IMR-90 (cell line): ENCODE measurements at regions not wholly inside any gene's neighbourhood (a gene's known extent, or its start where the extent isn't known, plus 50 kb on each side); places are given as distances from the start of the nearest gene placed in this dataset.

ENCODE experiments used
- ATAC-seq: fragments of 200-7000 bp; cut with Tn5 transposase; 2 replicates; pipeline ENCODE4 v1.9.1; 2020; ENCODE audit warnings: low read depth, mild to moderate bottlenecking, moderate library complexity
- BruUV-seq: library from RNA; stranded (reverse); fragments of 400-500 nt; replicated peaks from 2 replicates; lab custom pipeline; 2021; lab: Mats Ljungman, UMichigan
- CTCF ChIA-PET: fragments of 300-600 bp; formaldehyde crosslinking; extraction: SDS; loops from one replicate; lab custom pipeline; 2021; ENCODE audit warnings: antibody characterized with exemption; lab: Yijun Ruan, JAX
- POLR2A ChIA-PET: fragments of 300-600 bp; sonication (Branson Sonifier 250); formaldehyde crosslinking; loops from one replicate; lab custom pipeline; 2022; ENCODE audit warnings: antibody characterized with exemption; ENCODE audit not compliant: unreplicated experiment; lab: Charles Lee
- DNase-seq: peaks from one replicate; pipeline ENCODE4 v3.0.0; 2013
- H2AFZ ChIP-seq: replicated peaks from 2 replicates; pipeline ENCODE3; 2013; ENCODE audit warnings: low read length, mild to moderate bottlenecking; ENCODE audit not compliant: poor library complexity
- H2AK5ac ChIP-seq: 2 replicates; pipeline ENCODE4 v1.6.1; 2013; ENCODE audit warnings: low read depth, low read length, inconsistent platforms
- H2AK9ac ChIP-seq: replicated peaks from 2 replicates; pipeline ENCODE3; 2013; ENCODE audit warnings: mild to moderate bottlenecking, low read depth, low read length, moderate library complexity; ENCODE audit not compliant: poor library complexity
- H2BK120ac ChIP-seq: 2 replicates; pipeline ENCODE4 v1.6.1; 2013; ENCODE audit warnings: low read depth, low read length, inconsistent platforms
- H2BK15ac ChIP-seq: 3 replicates; pipeline ENCODE4 v1.6.1; 2013; ENCODE audit warnings: low read depth, low read length, inconsistent platforms
- H2BK20ac ChIP-seq: 2 replicates; pipeline ENCODE4 v1.6.1; 2013; ENCODE audit warnings: low read depth, mild to moderate bottlenecking, inconsistent platforms, low read length, moderate library complexity
- H2BK5ac ChIP-seq: 2 replicates; pipeline ENCODE4 v1.6.1; 2013; ENCODE audit warnings: mild to moderate bottlenecking, low read depth, low read length, inconsistent platforms; ENCODE audit not compliant: poor library complexity, severe bottlenecking
- H3K14ac ChIP-seq: replicated peaks from 2 replicates; pipeline ENCODE4 v1.6.1; 2013; ENCODE audit warnings: low read depth, low read length, inconsistent platforms
- H3K18ac ChIP-seq: 2 replicates; pipeline ENCODE4 v1.6.1; 2013; ENCODE audit warnings: low read depth, low read length, control low read depth
- H3K23ac ChIP-seq: 2 replicates; pipeline ENCODE4 v1.6.1; 2013; ENCODE audit warnings: low read depth, low read length, inconsistent platforms
- H3K27ac ChIP-seq: 2 replicates; pipeline ENCODE4 v1.5.1; 2013; ENCODE audit warnings: mild to moderate bottlenecking, control low read depth, low read length; ENCODE audit not compliant: insufficient read depth
- H3K27me3 ChIP-seq: 2 replicates; pipeline ENCODE4 v1.6.1; 2013; ENCODE audit warnings: low read length; ENCODE audit not compliant: control insufficient read depth, insufficient read depth
- H3K36me3 ChIP-seq: 2 replicates; pipeline ENCODE4 v1.6.1; 2013; ENCODE audit warnings: low read length, mixed read lengths; ENCODE audit not compliant: control insufficient read depth, insufficient read depth
- H3K4ac ChIP-seq: 2 replicates; pipeline ENCODE4 v1.6.1; 2013; ENCODE audit warnings: low read depth, low read length, inconsistent platforms
- H3K4me1 ChIP-seq: 2 replicates; pipeline ENCODE4 v1.6.1; 2013; ENCODE audit warnings: low read length, mixed read lengths; ENCODE audit not compliant: control insufficient read depth, insufficient read depth
- H3K4me2 ChIP-seq: 2 replicates; pipeline ENCODE4 v1.6.1; 2013; ENCODE audit warnings: low read depth, mild to moderate bottlenecking, control low read depth, low read length, moderate library complexity
- H3K4me3 ChIP-seq: 2 replicates; pipeline ENCODE4 v1.5.1; 2013; ENCODE audit warnings: low read depth, mild to moderate bottlenecking, control low read depth, low read length, moderate library complexity; ENCODE audit not compliant: insufficient read depth
- H3K56ac ChIP-seq: 2 replicates; pipeline ENCODE4 v1.6.1; 2013; ENCODE audit warnings: low read length, inconsistent platforms; ENCODE audit not compliant: insufficient read depth; ENCODE audit errors: extremely low read depth
- H3K79me1 ChIP-seq, 2 experiments: 2 replicates each; pipeline ENCODE4 v1.6.1; 2013; ENCODE audit warnings: low read length in 2 of 2, inconsistent platforms in 1 of 2, low read depth in 1 of 2
- H3K9ac ChIP-seq: 2 replicates; pipeline ENCODE4 v1.6.1; 2013; ENCODE audit warnings: low read depth, low read length, control low read depth
- H3K9me1 ChIP-seq: 2 replicates; pipeline ENCODE4 v1.6.1; 2013; ENCODE audit warnings: low read length, inconsistent platforms; ENCODE audit not compliant: insufficient read depth
- H3K9me3 ChIP-seq: 2 replicates; pipeline ENCODE4 v1.6.1; 2013; ENCODE audit warnings: low read length; ENCODE audit not compliant: control insufficient read depth, insufficient read depth
- H4K20me1 ChIP-seq: 2 replicates; pipeline ENCODE4 v1.6.1; 2013; ENCODE audit warnings: low read length, inconsistent platforms; ENCODE audit not compliant: insufficient read depth
- H4K5ac ChIP-seq: 2 replicates; pipeline ENCODE4 v1.6.1; 2013; ENCODE audit warnings: mild to moderate bottlenecking, low read depth, low read length, control low read depth
- H4K8ac ChIP-seq, 2 experiments: 2 replicates each; pipeline ENCODE4 v1.6.1; 2013; ENCODE audit warnings: low read depth in 2 of 2, low read length in 2 of 2, control low read depth in 1 of 2, inconsistent platforms in 1 of 2
- H4K91ac ChIP-seq: 2 replicates; pipeline ENCODE4 v1.6.1; 2013; ENCODE audit warnings: low read depth, low read length, inconsistent platforms; ENCODE audit not compliant: insufficient read depth
- CEBPB ChIP-seq: IDR thresholded peaks from 2 replicates; pipeline ENCODE4 v1.6.1; 2012; ENCODE audit warnings: low read depth, low read length, improper control_type of control experiment
- RAD21 ChIP-seq: IDR thresholded peaks from 2 replicates; pipeline ENCODE4 v1.6.1; 2012; ENCODE audit warnings: low read length, improper control_type of control experiment
- WGBS, 2 experiments: methylation state at CpG; one replicate each; pipeline versions ENCODE4 v1.1.5 to v1.1.7; 2013; ENCODE audit warnings: missing lambda C conversion rate in 2 of 2; ENCODE audit not compliant: insufficient read length in 1 of 2; ENCODE audit errors: extremely low coverage in 2 of 2; 5-methylcytosine and 5-hydroxymethylcytosine counted together
- dilution Hi-C: fragments of 300-500 bp; cut with HindIII; formaldehyde crosslinking; loops from one replicate; pipeline ENCODE4 v1.14.3; 2018; ENCODE audit warnings: low sequenced_read_pairs; ENCODE audit not compliant: unreplicated experiment
- in situ Hi-C: fragments of 300-500 bp; cut with MboI; formaldehyde crosslinking; loops from 3 replicates; pipeline ENCODE4 v1.14.3; 2019; ENCODE audit warnings: low sequenced_read_pairs, inconsistent platforms, mixed read lengths
- intact Hi-C: fragments of 100-400 bp; cut with micrococcal nuclease; formaldehyde crosslinking; loops from 2 replicates; pipeline ENCODE4 v1.10.0; 2022

DNA sequence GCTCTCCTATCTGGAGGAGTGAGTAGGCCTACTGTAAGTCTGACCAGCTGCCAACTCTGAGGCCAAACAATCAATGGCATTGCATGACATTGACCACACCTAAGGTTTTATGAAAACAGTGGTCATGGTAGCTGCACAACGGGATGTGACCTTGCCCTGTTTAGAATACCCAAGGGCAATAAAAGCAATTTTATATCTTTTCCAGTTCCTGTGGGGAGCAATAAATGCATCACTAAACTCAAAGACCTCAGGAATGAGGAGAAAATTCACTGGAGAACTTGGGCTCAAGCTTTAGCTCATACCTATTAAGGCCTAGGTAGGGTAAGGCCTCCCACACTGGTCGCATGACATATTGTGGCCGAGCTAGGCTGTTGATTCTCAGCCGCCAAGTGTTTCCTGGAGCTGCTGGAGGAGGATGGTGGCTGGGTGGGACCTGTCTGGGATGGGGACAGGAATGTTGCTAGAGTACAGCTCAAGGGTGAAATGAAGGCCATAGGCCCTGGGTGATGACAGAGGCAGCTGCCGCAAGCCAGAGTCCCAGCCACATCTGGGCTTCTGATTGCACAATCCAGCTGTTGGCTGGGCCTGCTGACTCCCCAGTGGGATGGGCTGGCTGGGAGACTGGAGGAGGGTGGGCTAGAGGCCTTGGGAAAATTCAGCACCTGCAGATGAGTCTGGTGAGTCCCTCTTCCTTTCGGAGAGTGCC, 313.7 kb downstream of the CYP26B1 start:
- TF ChIP-seq RAD21 (no peak), CEBPB (peak; percentile 47)
- H3K4ac ChIP-seq, result no peak overlapping the region
- peaks cover 9% of the 10 kb centered on the region for H3K4me1 ChIP-seq
- intact Hi-C loops, result no loop called here
- no peak overlapping the region for H2BK15ac ChIP-seq
- no peaks in the 10 kb centered on the region for H3K9me1 ChIP-seq
- WGBS, 2 experiments, result no CpG with 5 or more reads among the region's 6 CpGs
- H2BK20ac ChIP-seq, result no peak overlapping the region
- no peak overlapping the region for H2AK5ac ChIP-seq
- ATAC-seq (no peak), DNase-seq (no peak)
- ChIA-PET POLR2A (no interaction called here), CTCF (no interaction called here)
- no peak overlapping the region for H2BK120ac ChIP-seq
- no peak overlapping the region for H4K8ac ChIP-seq
- dilution Hi-C loops, result no loop called here
- H3K14ac ChIP-seq, result no peak overlapping the region
- no peak overlapping the region for H3K23ac ChIP-seq
- no peak overlapping the region for H3K9ac ChIP-seq
- no peak overlapping the region for H4K5ac ChIP-seq
- in situ Hi-C loops, result no loop called here
- H3K79me1 ChIP-seq, result no peaks in the 10 kb centered on the region
- no peak overlapping the region for H3K18ac ChIP-seq
- peaks cover 5% of the 10 kb centered on the region for H3K9me3 ChIP-seq
- H3K4me2 ChIP-seq, result no peak overlapping the region
- H2BK5ac ChIP-seq, result no peak overlapping the region
- BruUV-seq, result no TSS peak
- no peak overlapping the region for H3K56ac ChIP-seq
- H4K20me1 ChIP-seq, result no peaks in the 10 kb centered on the region
- no peak overlapping the region for H2AFZ ChIP-seq
- no peak overlapping the region for H2AK9ac ChIP-seq
- H3K36me3 ChIP-seq, result no peaks in the 10 kb centered on the region
- H3K27me3 ChIP-seq, result no peaks in the 10 kb centered on the region; the same call in 1 of the 2 replicates
- no peak overlapping the region for H3K27ac ChIP-seq
- no peak overlapping the region for H3K4me3 ChIP-seq
- H4K91ac ChIP-seq, result no peak overlapping the region
